ELR (cell line): ENCODE measurements at regions not wholly inside any gene's neighbourhood (a gene's known extent, or its start where the extent isn't known, plus 50 kb on each side); places are given as distances from the start of the nearest gene placed in this dataset.

ENCODE experiments used
- DNase-seq: peaks from one replicate; pipeline ENCODE4 v3.0.0-alpha.2; 2015; ENCODE audit warnings: low read depth

DNA sequence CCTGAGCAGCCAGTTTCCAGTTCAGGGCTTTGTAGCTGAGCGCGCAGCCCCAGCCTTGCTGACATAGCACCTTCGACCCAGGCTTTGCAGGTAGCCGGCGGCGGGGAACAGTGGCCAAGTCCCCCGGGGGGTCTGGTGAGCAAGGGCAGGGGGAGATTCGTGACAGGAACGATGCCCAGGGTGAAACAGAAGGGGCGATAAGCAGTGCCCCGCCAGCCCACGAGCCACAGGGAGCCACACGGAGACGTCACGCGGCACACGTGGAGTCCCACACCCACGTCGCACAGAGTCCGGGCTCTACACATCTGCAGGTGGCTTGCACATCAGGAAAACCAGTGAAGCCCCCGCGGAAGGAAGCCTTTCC is 127.2 kb downstream of the SOX1 start:
- no peak for DNase-seq

DNA sequence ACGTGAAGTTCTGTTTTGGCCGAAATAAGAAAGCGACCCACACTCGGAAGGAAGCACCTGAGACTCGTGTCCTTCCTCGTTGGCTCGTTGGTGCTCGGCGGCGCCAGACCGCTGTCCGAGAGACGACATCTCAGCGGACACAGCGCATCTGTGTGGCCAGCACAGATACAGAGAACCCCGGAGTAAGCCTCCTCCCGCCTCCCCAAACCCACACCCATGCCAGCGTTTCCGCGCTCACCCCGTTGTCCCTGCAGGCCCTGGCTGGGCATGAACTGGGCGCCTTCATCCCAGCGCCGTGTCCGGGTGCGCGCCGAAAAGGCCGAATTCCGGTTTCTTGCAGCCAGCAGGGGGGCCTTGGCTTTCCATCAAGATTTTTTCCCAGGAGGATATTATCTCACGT is 127.6 kb downstream of the SOX1 start:
- DNase-seq, result no peak

DNA sequence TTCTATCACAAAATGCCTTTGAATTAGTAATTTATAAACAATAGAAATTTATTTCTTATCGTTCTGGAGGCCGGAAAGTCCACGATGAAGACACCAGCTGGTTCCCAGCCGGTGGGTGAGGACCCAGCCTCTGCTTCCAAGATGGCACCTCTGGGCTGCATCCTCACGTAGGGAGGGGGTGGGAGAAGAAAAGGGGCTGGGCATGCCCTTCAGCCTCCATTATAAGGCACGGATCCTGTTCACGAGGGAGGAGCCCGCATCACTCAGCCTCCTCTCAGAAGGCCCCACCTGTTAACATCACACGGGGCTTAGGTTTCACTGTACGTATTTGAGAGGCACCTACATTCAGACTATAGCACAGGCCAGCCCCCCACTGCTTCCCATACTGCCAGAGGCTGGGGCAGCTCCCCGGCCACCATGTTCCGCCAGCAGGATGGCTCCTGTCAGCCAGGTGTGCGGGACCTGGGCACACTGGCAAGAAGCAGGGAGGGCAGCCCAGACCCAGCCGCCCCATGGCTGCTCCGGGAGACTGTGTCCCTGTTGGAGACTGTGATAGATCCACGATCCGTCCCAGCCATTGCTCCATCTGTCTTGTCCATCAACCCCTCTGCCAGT is 131.6 kb downstream of the SOX1 start:
- DNase-seq, result no peak

DNA sequence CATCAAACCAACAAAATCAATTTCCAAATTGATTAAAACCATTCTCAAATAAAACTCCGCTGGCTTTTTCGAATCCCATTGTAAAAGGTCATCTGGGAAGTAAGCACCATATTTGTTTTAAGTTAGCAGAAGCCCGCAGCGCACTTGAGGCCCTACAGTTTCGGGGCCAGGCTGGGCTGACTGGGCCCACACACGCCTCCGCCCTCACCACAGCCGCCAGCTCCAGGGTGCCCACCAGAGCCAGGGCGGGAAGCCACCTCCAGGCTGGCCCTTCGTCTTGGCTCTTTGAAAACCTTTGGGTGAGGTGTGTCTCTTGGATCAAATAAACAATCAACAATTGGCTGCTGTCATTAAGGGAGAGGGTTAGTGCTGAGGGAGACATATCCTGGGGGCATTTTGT is 133.3 kb downstream of the SOX1 start:
- DNase-seq, result no peak

DNA sequence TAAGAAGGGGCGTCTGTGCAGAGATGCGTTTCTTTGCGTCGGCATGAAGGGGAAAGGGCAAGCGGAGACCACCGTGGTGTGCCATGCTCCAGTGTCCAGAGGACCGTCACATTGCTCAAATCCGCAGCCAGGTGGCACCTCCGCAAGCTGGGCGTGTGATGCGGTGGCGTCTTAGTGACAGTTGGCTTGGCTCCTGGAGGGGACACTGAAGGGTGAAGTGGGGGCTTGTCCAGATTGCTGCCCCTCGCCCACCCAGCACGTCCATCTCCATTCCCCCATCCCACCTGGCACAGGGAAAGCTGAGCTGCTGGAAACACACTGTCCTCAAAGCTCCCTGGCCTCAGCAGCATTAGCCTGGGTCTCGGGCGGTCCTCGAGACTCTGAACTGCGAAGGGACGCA is 135.3 kb downstream of the SOX1 start:
- DNase-seq, result no peak

DNA sequence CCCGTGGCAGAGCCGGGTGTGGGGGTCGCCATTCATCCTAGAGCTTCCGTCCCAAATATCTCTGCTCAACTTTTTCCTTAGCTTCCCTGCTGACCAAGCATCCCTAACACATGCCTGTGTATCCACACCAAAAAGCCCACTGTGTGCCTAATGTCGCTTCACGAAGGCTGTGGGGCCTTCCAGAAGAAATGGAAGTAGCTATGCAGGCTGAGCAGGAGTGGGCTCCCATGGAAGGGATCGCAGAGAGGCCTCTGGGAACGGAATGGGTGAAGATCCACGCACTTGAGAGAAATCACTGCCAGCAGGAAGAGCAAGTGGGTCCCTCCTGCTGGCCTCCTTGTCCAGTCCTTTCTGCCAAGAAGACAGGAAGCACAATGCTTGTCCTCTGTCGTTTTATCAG is 136.0 kb downstream of the SOX1 start:
- no peak for DNase-seq

DNA sequence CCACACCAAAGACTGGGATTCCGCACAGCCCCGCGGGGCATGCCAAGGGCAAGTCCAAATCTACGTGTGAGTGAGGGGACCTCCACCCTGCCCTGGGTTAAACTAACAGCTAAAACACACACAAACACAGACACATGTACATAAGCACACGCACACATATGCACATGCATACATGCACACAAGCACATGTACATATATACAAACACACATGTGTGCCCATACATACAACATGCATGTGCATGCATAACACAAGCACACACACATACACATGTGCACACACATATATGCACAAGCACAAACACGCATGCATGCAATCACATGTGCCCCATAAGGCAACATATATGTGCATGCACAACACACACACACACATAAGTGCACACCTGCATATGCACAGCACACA is 136.7 kb downstream of the SOX1 start:
- DNase-seq, result no peak

DNA sequence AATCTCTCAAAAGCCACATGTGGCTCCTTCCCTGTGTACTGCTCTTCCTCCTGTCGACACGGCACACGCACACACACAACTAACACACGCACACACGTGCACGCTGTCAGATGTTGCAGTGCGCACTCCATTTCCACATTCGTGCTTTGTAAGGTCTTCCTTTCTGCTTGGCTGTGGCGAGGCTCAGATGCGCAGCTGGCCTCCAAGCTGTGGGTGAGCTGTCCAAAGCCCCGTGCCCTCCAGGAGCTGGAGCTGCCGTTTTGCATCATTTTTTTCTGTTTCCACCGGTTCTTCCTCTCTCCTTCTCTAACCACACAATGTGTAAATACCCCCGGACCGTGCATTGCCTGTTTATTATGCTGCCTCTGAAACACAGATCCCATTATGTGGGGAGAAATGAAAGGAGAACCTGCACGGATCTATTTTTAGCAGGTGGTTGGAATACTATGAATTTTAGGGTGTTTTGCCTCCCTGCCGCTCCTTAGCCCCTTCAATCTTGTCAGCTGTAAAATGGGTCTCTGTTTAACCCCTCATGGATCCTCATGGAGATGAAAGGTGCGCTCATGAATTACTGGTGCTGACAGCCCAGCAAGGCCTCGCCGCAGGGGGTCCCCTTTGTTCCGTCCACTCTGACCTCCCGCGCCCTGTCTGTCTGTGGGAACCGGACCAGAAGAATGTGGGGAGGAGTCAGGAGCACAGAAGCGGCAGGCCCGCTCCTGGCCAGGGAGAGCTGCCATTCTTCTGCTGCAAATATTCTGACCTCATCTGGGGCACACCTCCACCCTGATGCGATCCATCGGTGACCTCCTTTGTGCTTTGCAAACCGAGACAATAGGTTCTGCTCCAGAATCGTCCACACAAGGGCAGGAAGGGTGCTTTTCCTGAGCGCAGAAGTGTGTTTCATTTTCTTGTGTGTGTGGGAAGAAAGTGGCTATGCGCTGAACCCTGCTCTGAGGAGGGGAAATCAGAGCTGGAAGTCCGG is 137.7 kb downstream of the SOX1 start:
- DNase-seq, result no peak

DNA sequence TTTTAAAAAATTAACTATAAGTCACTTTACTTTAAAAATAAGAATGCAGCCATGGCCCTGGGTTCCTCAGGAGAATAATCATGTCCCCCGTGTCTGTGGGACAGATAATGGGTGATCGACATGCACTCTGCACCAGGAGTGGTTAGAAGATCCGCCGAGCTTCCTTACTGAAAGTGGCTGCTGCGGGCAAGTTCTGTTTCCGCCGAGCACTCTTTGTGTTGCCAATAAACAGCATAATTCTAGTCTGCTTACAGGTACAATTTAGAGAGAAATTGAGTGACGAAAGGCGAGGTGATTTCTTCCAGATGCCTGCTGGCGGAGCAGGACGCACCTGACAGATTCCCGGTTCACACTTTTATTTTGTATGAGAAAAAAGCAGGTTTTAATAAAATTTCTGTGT is 139.0 kb downstream of the SOX1 start:
- no peak for DNase-seq

DNA sequence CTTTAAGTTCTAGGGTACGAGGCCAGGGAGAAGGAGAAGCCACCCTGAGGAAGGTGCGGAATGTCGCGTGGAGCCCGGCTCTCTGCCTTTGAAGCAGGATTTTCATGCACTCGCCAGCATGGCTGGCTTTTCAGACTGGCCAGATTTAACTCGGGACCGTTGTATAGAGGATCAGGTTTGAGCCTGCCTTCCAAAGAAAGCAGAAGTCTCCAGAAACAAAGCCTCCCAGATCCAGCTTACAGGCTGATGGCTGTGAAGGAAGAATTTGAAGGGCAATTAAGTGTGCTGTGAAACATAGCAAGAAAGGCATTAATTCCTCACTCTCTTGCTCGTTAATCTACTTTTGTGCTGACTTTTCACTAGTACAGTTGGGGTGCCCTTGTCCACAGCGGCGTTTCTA is 140.2 kb downstream of the SOX1 start:
- DNase-seq, result no peak

DNA sequence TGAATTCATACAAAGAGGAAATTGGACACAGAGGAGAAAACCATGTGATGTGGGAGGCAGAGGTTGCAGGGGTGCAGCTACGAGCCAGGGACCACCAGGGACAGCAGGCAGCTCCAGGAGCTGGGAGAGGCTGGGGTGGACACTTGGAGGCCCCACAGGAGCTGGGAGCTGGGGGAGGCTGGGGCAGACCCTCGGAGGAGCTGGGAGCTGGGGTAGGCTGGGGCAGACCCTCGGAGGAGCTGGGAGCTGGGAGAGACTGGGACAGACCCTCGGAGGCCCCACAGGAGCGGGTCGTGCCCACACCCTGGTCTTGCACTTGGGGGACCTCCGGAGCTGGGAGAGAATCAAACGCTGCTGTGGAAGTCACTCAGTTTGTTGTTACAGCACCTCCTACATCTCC is 141.7 kb downstream of the SOX1 start:
- no peak for DNase-seq

DNA sequence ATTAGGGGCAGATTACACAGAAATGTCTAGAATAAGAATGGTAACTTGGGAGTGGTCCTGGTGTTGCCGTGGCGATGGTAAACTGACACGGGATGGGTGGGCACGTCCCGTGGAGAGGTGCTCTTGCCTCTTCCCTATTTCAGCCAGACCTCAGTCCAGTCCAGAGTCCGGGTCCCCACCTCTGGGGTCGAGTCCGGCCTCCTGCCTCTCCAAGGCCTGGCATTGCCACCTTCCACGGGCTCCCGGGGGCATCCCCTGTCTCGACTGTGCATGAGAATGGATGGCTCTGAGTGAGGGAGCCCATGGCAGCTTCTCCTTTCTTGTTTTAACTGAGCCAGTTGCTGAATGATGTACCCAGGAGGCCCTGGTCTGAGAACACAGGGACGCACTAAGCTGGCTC is 142.3 kb downstream of the SOX1 start:
- no peak for DNase-seq

DNA sequence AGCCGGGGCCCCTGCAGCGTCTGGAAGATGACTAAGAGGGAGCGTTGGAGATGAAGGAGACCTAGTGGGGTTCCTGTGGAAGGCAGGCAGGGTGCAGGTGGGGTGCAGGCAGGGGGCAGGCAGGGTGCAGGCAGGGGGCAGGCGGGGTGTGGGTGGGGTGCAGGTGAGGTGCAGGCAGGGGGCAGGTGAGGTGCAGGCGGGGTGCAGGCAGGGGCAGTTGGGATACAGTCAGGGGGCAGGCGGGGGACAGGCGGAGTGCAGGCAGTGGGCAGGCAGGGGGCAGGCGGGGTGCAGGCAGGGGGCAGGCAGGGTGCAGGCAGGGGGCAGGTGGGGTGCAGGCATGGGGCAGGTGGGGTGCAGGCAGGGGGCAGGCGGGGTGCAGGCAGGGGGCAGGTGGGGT is 142.8 kb downstream of the SOX1 start:
- no peak for DNase-seq

DNA sequence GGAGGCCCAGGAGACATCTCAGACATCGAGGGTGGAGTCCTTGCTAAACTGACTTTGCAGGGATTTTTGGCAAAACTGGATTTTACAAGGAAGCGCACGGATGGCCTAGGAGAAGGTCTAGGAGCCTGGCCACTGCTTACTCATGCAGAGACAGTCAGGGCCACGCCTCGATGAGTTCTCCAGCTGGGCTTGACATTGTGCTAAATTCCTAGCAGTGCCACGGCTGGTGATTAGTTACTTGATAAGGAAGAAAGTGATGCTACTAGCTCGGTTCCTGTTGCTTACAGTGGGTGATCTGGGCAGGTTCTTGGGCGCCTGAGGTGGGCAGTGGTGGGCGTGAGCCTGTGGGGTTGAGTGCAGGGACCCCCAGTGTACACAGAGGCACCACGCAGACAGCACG is 143.4 kb downstream of the SOX1 start:
- no peak for DNase-seq

DNA sequence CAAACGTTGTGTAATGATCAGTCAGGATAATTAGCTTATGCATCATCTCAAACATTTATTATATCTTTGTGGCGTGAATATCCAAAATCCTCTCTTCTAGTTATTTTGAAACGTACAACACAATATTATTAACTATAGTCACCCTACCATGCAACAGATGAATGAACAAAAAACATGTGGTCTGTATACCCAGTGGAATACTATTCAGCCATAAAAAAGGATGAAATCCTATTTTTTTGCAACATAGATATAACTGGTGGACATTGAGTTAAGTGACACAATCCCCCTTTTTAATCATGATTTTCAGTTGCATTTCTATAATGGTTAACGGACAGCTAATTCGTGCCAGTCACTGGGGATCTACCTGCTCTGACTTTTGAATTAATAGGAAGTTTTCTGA is 145.6 kb downstream of the SOX1 start:
- DNase-seq, result no peak

DNA sequence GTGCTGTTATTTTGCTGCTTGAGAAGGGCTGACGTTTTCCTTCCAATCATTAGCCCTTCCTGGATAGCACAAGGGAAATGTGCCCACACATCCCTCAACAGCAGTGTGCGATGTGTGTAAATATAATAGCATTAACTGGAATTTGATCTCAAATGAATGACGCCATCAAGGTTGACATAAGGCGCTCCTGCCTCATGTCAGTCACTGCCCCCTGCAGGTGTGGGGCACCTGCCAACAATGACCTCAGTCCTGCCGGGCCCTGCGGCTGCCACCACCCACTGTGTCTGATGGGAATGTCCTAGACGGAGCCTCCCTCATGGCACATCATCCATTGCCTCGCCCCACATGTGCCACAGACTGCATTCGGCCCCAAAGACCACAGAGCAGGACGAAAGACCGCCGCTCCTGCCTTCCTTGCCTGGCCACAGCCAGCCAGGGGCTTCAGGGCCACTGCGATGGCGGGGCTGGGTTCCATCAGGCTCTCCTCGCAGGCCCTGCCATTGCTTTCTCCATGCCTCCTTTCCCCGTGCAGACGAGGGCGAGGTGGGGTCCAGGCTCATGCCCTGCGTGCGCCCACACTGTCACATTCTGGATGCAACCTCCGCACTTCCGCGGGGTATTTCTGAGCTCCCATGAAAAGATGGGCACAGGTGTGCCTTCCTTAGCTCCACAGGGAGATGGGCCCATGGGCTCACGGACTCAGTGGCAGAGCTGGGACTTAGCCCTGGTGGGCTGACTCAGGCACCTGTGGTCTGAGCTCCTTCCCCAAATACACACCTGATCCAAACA is 146.7 kb downstream of the SOX1 start:
- DNase-seq, result no peak

DNA sequence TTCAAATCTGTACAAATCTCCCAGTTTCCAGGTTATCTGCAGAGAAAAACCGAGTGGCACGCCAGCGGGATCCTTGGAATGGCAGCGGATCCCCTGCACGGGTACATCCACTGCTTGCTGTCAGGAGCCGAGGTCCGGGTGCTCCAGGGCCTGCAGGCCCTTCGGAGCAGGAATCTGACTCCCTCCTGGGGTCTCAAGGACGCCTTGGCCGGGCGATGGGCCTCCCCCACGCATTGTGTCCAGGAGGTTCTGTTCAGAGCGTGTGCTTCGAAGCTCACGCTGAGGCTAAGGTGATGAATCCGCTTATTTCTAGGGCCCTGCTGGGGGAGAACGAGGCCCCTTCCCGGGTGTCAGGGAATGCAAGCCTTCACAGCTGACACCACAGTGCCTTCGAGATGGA is 148.9 kb downstream of the SOX1 start:
- DNase-seq, result no peak

DNA sequence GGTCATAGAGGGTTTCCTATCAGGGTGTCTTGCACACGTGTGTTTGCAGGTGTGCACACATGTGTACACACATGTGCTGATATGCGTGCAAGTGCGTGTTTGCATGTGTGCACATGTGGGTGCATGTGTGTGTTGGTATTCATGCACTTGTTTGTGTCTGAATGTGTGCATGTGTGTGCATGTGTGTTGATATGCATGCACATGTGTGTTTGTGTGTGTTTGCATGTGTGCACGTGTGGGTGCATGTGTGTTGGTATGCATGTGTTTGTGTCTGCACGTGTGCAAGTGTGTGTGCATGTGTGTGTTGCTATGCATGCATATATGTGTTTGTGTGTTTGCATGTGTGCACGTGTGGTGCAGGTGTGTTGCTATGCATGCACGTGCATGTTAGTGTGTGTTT is 150.5 kb downstream of the SOX1 start:
- DNase-seq, result no peak

DNA sequence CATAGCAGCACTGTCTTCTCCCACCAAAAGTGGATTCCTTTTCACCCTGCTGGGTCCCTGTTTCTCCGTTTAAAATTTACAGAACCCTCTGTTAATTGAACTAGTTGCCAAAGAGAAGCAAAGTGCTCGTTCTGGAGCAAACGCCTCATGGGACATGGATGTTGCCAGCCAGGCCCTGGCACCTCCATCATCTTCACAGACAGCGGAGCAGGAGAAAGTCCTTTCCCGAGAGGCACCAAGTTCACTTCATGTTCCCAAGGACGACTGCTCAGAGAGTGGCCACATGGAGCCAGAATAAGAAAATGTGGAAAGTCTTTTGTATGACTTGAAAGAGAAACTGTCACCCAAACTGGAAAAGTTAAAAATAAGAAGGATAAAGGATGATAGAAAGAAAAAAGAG is 151.5 kb downstream of the SOX1 start:
- no peak for DNase-seq

DNA sequence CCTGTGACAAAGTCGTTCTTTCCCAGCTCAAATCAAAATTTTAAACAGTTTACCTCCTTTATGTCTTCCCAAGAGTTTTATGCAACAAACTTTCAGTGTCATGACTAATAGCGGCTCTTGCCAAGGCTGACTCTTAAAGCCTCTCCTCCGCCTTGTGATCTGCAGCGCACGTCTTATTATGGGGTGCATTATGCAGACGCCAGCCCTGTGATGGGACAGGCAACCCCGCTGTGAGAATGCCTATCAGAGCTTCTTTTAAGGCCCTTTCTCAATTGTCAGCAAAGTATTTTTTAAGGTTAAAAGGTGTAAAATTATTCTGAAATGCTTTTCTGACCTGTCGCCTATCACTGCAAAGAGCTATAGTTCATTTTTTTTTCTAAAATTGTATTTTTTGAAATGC is 152.8 kb downstream of the SOX1 start:
- DNase-seq, result no peak

DNA sequence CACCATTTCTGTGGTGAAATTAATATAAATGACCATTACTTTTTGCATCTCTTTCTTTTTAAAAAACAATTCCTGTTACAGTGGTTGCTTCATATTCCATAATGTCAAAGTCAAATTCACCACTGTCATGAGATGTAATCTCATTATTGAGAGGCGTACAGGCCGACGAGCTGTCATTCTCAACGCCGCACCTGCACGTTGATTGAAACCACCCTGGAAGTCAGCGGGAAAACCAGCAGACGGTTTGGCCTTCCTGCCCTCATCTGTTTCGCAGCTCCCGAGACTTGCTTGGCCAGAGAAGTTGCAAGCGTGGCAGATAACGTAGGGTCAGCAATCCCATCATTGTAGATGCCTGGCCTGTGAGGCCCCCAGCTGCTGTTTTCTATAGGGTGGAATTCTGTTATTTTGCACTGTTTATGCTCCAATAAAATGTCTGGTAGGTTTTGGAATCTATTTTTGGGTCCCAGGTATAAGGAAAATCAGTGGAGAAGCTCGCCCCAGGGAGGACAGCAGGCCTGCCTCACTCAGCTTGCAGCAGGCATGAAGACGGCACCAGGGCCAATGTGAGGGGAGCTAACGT is 153.4 kb downstream of the SOX1 start:
- DNase-seq, result no peak

DNA sequence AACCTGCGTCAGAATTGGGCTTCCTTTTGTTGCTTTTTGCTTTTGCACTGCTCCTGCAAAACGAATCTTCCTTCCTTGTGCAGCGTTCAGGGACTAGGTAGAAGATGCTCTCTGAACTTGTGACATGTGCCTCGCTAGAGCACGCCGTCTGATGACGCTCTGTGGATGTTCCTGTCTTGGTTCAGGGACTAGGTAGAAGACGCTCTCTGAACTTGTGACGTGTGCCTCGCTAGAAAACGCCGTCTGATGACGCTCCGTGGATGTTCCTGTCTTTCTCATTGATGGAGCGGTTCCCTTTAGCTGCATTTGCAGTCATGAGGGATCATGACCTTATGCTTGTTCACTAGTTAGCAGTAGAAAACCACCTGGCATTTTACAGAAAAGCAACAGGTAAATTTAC is 154.0 kb downstream of the SOX1 start:
- DNase-seq, result no peak

DNA sequence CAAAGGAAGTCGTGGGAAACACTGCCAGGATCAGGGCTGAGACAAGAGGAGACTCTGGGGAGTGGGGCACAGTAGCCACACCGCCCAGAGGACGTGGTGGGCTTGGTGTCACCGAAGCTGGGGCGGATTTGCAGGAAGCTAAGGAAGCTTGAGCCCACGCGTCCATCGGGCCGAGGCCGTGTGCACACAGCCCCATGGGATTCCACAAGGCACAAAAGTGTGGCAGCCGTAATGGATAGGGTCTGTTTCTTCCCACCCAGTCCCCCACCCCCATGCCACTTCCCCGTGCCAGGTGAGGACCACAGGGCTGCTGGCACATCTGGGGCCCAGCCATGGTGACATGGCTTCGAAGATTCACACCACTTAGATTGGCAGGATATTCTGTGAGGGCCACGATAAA is 153.2 kb upstream of the SPACA7 start:
- no peak for DNase-seq
